OCI-LY1 (cell line): ENCODE measurements at regions not wholly inside any gene's neighbourhood (a gene's known extent, or its start where the extent isn't known, plus 50 kb on each side); places are given as distances from the start of the nearest gene placed in this dataset.

Experiments used
- H2AFZ ChIP-seq: fragments of 200-600 bp; sonication (generic), shearing (Covaris generic); 2 replicates; pipeline ENCODE4 v1.6.0; 2014; ENCODE audit warnings: antibody characterized with exemption, mild to moderate bottlenecking, low read length
- H3F3A ChIP-seq: fragments of 200-600 bp; sonication (generic), shearing (Covaris generic); 2 replicates; pipeline ENCODE4 v1.6.0; 2014; ENCODE audit warnings: mild to moderate bottlenecking, antibody characterized with exemption, low read length, moderate library complexity; ENCODE audit not compliant: insufficient read depth
- H3K27ac ChIP-seq: fragments of 200-600 bp; sonication (generic); 2 replicates; pipeline ENCODE4 v1.5.1; 2014; ENCODE audit warnings: low read length, mixed run types, mild to moderate bottlenecking, low read depth; ENCODE audit not compliant: poor library complexity, severe bottlenecking
- H3K27me3 ChIP-seq: fragments of 200-600 bp; sonication (generic); 2 replicates; pipeline ENCODE4 v1.6.0; 2014; ENCODE audit warnings: antibody characterized with exemption, mild to moderate bottlenecking, low read length, moderate library complexity; ENCODE audit not compliant: insufficient read depth
- H3K36me3 ChIP-seq: fragments of 200-600 bp; sonication (generic); 2 replicates; pipeline ENCODE4 v1.6.1; 2014; ENCODE audit warnings: mild to moderate bottlenecking, antibody characterized with exemption, low read length, moderate library complexity, mixed read lengths; ENCODE audit not compliant: insufficient read depth
- H3K4me1 ChIP-seq: fragments of 200-600 bp; sonication (generic); 2 replicates; pipeline ENCODE4 v1.5.1; 2014; ENCODE audit warnings: mild to moderate bottlenecking, low read length, moderate library complexity; ENCODE audit not compliant: insufficient read depth, severe bottlenecking
- H3K4me2 ChIP-seq: fragments of 200-600 bp; sonication (generic), shearing (Covaris generic); 2 replicates; pipeline ENCODE4 v1.6.1; 2014; ENCODE audit warnings: low read length
- H3K4me3 ChIP-seq: fragments of 200-600 bp; sonication (generic); 2 replicates; pipeline ENCODE4 v1.5.1; 2014; ENCODE audit warnings: low read length, low read depth, mild to moderate bottlenecking, mixed read lengths; ENCODE audit not compliant: poor library complexity, severe bottlenecking
- H3K79me2 ChIP-seq: fragments of 200-600 bp; shearing (Covaris generic); 2 replicates; pipeline ENCODE4 v1.6.1; 2016; ENCODE audit warnings: mixed run types, low read length, mixed read lengths; ENCODE audit not compliant: insufficient read depth
- H3K9ac ChIP-seq: fragments of 200-600 bp; sonication (generic), shearing (Covaris generic); 2 replicates; pipeline ENCODE4 v1.6.1; 2014; ENCODE audit warnings: mild to moderate bottlenecking, low read length, mixed read lengths
- H3K9me2 ChIP-seq: fragments of 200-600 bp; sonication (generic), shearing (Covaris generic); 2 replicates; pipeline ENCODE4 v1.6.1; 2014; ENCODE audit warnings: low read depth, mild to moderate bottlenecking, low read length, mixed read lengths
- H3K9me3 ChIP-seq: fragments of 200-600 bp; shearing (Covaris generic); 2 replicates; pipeline ENCODE4 v1.6.1; 2014; ENCODE audit warnings: low read length, mixed read lengths
- H4K20me1 ChIP-seq: fragments of 200-600 bp; sonication (generic), shearing (Covaris generic); 2 replicates; pipeline ENCODE4 v1.6.0; 2016; ENCODE audit warnings: mild to moderate bottlenecking, low read length; ENCODE audit not compliant: insufficient read depth
- EZH2 ChIP-seq: fragments of 200-600 bp; sonication (generic), shearing (Covaris generic); IDR thresholded peaks from 2 replicates; pipeline ENCODE4 v1.8.0; 2017; ENCODE audit warnings: borderline replicate concordance, mixed run types, mild to moderate bottlenecking, antibody characterized with exemption, low read length, moderate library complexity, mixed read lengths
- TF ChIP-seq, protein P1 (sequence below): fragments of 200-600 bp; sonication (generic), shearing (Covaris generic); IDR thresholded peaks from 2 replicates; pipeline ENCODE4 v1.5.1; 2017; ENCODE audit warnings: mild to moderate bottlenecking, antibody characterized with exemption, low read length, moderate library complexity, mixed read lengths

DNA sequence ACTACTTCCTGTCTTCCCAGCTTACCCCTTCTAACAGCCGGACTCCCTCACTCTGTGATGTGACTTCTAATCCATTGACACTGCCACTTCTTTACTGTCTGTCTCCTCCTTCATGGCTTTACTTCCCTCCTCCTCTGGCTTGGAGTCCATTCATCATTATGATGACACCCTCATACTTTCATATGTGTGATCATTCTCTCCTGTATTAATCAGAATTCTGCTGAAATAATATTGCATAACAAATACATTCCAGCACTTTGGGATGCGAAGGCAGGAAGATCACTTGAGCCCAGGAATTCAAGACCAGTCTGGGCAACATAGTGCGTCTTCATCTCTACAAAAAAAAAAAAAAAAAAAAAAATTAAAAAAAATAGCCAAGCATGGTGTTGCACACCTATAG is 147.9 kb upstream of the BTBD3 start:
- Histone ChIP-seq H3K9ac (no peak overlapping the region), H3K79me2 (no peaks in the 10 kb centered on the region), H3F3A (no peaks in the 10 kb centered on the region), H3K4me1 (no peaks in the 10 kb centered on the region), H3K9me3 (no peaks in the 10 kb centered on the region), H3K4me2 (no peak overlapping the region), H3K36me3 (no peaks in the 10 kb centered on the region), H3K27ac (no peak overlapping the region), H4K20me1 (no peaks in the 10 kb centered on the region), H3K9me2 (no peaks in the 10 kb centered on the region), H2AFZ (no peak overlapping the region), H3K4me3 (no peak overlapping the region), H3K27me3 (no peaks in the 10 kb centered on the region)
- TF ChIP-seq, protein P1, sequence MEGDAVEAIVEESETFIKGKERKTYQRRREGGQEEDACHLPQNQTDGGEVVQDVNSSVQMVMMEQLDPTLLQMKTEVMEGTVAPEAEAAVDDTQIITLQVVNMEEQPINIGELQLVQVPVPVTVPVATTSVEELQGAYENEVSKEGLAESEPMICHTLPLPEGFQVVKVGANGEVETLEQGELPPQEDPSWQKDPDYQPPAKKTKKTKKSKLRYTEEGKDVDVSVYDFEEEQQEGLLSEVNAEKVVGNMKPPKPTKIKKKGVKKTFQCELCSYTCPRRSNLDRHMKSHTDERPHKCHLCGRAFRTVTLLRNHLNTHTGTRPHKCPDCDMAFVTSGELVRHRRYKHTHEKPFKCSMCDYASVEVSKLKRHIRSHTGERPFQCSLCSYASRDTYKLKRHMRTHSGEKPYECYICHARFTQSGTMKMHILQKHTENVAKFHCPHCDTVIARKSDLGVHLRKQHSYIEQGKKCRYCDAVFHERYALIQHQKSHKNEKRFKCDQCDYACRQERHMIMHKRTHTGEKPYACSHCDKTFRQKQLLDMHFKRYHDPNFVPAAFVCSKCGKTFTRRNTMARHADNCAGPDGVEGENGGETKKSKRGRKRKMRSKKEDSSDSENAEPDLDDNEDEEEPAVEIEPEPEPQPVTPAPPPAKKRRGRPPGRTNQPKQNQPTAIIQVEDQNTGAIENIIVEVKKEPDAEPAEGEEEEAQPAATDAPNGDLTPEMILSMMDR: no peak

DNA sequence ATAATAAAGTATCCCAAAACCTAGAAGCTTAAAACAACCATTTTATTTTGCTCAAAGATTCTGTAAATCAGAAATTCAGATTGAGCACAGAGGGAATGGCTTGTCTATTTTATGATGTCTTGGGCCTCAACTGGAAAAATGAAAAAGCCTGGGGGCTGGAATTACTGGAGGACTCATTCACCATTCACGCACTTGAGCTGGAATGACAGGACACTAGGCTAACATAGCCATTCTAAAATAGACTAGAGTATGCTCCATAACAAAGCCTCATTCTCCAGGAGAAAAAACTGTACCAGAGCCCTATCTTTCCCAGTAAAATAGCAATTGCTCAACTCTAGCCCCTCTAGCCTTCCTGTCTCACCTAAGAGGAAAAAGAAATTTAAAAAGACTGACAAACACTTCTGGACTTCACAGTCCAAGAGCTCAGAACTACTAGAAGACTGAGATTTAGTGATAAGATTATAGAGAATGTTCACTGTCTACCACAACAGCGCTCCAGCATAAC is 145.4 kb upstream of the BTBD3 start:
- H3K27me3 ChIP-seq: no peaks in the 10 kb centered on the region
- H3K4me3 ChIP-seq: no peak overlapping the region
- TF ChIP-seq, protein P1: no peak
- no peak for TF ChIP-seq EZH2
- H3K4me1 ChIP-seq: no peaks in the 10 kb centered on the region
- H3K27ac ChIP-seq: no peak overlapping the region
- no peaks in the 10 kb centered on the region for H3F3A ChIP-seq
- H2AFZ ChIP-seq: no peak overlapping the region
- H3K9ac ChIP-seq: no peak overlapping the region
- H3K4me2 ChIP-seq: no peak overlapping the region
- H4K20me1 ChIP-seq: no peaks in the 10 kb centered on the region
- no peaks in the 10 kb centered on the region for H3K79me2 ChIP-seq
- H3K9me3 ChIP-seq: no peaks in the 10 kb centered on the region
- no peaks in the 10 kb centered on the region for H3K36me3 ChIP-seq
- H3K9me2 ChIP-seq: no peaks in the 10 kb centered on the region

- no peak overlapping the region for H3K27ac ChIP-seq
- no peak overlapping the region for H3K9ac ChIP-seq
- no peaks in the 10 kb centered on the region for H3K27me3 ChIP-seq
- H3K4me1 ChIP-seq: no peaks in the 10 kb centered on the region
- H3K4me2 ChIP-seq: no peak overlapping the region
- TF ChIP-seq, protein P1: no peak
- TF ChIP-seq EZH2: no peak
- H3F3A ChIP-seq: no peaks in the 10 kb centered on the region
- no peak overlapping the region for H2AFZ ChIP-seq
- H3K9me3 ChIP-seq: no peaks in the 10 kb centered on the region
- H3K79me2 ChIP-seq: no peaks in the 10 kb centered on the region
- no peaks in the 10 kb centered on the region for H4K20me1 ChIP-seq
- H3K4me3 ChIP-seq: no peak overlapping the region
- no peaks in the 10 kb centered on the region for H3K9me2 ChIP-seq
- H3K36me3 ChIP-seq: no peaks in the 10 kb centered on the region
Measured at GRCh38 chr20:11776687-11777086, 141.0 kb upstream of the BTBD3 start.
